NCI-H2227 (cell line): ENCODE measurements at regions not wholly inside any gene's neighbourhood (a gene's known extent, or its start where the extent isn't known, plus 50 kb on each side); places are given as distances from the start of the nearest gene placed in this dataset.

Experiments used
- DNase-seq: peaks from one replicate; lab custom pipeline; 2025; ENCODE audit not compliant: unreplicated experiment; lab: John Stamatoyannopoulos, UW

GRCh38 chr11:19377881-19378280 is 137.1 kb upstream of the E2F8 start:
- no peak for DNase-seq

GRCh38 chr11:19375440-19375839 is 134.7 kb upstream of the E2F8 start:
- no peak for DNase-seq

- DNase-seq, result no peak
Measured at GRCh38 chr11:19374151-19374569, 133.4 kb upstream of the E2F8 start.

- DNase-seq, result peak; percentile 14
Measured at GRCh38 chr11:19372381-19372780, 131.6 kb upstream of the E2F8 start.

- DNase-seq, result peak; percentile 34
Measured at GRCh38 chr11:19370100-19370861, 129.5 kb upstream of the E2F8 start.

- DNase-seq, result peak; percentile 74
Measured at GRCh38 chr11:19368726-19369375, 128.1 kb upstream of the E2F8 start.

- DNase-seq, result no peak
Measured at GRCh38 chr11:19366992-19367709, 126.4 kb upstream of the E2F8 start.

GRCh38 chr11:19365743-19366410 is 125.1 kb upstream of the E2F8 start:
- DNase-seq, result no peak

- no peak for DNase-seq
Measured at GRCh38 chr11:19359221-19360000, 118.7 kb upstream of the E2F8 start.

GRCh38 chr11:19357943-19358342 is 117.2 kb upstream of the E2F8 start:
- no peak for DNase-seq

- DNase-seq, result no peak
Measured at GRCh38 chr11:19355601-19356000, 114.9 kb upstream of the E2F8 start.

- DNase-seq, result no peak
Measured at GRCh38 chr11:19353287-19353850, 112.6 kb upstream of the E2F8 start.

GRCh38 chr11:19352771-19353160 is 112.0 kb upstream of the E2F8 start:
- no peak for DNase-seq

- no peak for DNase-seq
Measured at GRCh38 chr11:19352072-19352770, 111.5 kb upstream of the E2F8 start.

GRCh38 chr11:19351426-19351825 is 110.7 kb upstream of the E2F8 start:
- no peak for DNase-seq

GRCh38 chr11:19350160-19350559 is 109.4 kb upstream of the E2F8 start:
- DNase-seq, result peak; percentile 25

GRCh38 chr11:19349340-19350025 is 108.7 kb upstream of the E2F8 start:
- peak; percentile 68 for DNase-seq

GRCh38 chr11:19347911-19348310 is 107.2 kb upstream of the E2F8 start:
- DNase-seq, result peak; percentile 31
